GM13976 (cell line): ENCODE measurements at regions not wholly inside any gene's neighbourhood (a gene's known extent, or its start where the extent isn't known, plus 50 kb on each side); places are given as distances from the start of the nearest gene placed in this dataset.

Source experiments
- DNase-seq: peaks from one replicate; pipeline ENCODE4 v3.0.0; 2012; ENCODE audit warnings: low spot score
- in situ Hi-C: fragments of 300-500 bp; cut with MboI; formaldehyde crosslinking; loops from one replicate; pipeline ENCODE4 v1.12.0; 2022; ENCODE audit warnings: low sequenced_read_pairs, mixed read lengths, inconsistent platforms; ENCODE audit not compliant: unreplicated experiment
- TF ChIP-seq, protein P1 (sequence below): IDR thresholded peaks from 2 replicates; pipeline ENCODE4 v1.5.1; 2012; ENCODE audit warnings: borderline replicate concordance, mild to moderate bottlenecking; ENCODE audit not compliant: insufficient read depth; ENCODE audit errors: extremely low read depth, missing control alignments, control extremely low read depth

DNA sequence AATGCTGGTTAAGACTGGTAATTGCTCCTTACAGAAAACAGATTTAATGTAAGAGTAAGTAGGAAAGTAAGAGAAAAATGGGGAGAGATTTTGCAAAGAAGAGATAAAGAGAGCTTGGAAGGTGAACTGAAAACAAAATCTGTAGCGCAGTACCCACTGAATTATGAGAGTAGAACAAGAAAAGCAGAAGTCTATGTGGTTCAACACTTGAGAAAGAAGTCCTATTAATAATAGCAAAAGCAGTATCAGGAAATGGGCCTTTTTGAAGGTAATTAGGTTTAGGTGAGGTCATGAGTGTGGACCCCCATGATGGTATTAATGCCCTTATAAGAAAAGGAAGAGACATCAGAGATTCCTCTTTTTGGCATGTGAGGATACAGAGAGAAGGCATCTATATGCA lies 460.6 kb downstream of the CETN3 start:
- TF ChIP-seq, protein P1, sequence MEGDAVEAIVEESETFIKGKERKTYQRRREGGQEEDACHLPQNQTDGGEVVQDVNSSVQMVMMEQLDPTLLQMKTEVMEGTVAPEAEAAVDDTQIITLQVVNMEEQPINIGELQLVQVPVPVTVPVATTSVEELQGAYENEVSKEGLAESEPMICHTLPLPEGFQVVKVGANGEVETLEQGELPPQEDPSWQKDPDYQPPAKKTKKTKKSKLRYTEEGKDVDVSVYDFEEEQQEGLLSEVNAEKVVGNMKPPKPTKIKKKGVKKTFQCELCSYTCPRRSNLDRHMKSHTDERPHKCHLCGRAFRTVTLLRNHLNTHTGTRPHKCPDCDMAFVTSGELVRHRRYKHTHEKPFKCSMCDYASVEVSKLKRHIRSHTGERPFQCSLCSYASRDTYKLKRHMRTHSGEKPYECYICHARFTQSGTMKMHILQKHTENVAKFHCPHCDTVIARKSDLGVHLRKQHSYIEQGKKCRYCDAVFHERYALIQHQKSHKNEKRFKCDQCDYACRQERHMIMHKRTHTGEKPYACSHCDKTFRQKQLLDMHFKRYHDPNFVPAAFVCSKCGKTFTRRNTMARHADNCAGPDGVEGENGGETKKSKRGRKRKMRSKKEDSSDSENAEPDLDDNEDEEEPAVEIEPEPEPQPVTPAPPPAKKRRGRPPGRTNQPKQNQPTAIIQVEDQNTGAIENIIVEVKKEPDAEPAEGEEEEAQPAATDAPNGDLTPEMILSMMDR = no peak
- in situ Hi-C loops = no loop called here
- DNase-seq = no peak

- no peak for DNase-seq
- in situ Hi-C loops = no loop called here
- TF ChIP-seq, protein P1 = no peak
Measured at GRCh38 chr5:89946916-89947315, 462.6 kb downstream of the CETN3 start.

GRCh38 chr5:89946508-89946907 lies 463.0 kb downstream of the CETN3 start:
- in situ Hi-C loops = no loop called here
- DNase-seq = no peak
- TF ChIP-seq, protein P1 = no peak

DNA sequence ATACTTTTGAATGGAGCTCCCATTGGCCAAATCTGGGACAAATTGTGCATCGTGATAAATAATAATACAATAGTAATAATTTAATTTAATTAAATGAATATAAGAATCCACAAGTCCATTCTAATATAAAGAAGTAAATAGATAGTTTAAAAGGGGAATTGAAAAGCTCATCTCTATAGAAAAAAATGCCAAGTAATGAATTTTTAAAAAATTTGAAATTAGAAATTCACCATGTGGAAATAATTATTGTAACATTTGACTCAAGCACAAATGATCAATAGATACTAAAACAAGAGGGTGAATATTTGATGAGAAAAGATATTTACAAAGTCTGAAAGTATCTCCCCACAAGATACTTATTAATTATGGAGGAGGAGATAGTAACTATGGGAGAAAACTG lies 467.4 kb downstream of the CETN3 start:
- TF ChIP-seq, protein P1 = no peak
- no peak for DNase-seq
- in situ Hi-C loops = no loop called here

DNA sequence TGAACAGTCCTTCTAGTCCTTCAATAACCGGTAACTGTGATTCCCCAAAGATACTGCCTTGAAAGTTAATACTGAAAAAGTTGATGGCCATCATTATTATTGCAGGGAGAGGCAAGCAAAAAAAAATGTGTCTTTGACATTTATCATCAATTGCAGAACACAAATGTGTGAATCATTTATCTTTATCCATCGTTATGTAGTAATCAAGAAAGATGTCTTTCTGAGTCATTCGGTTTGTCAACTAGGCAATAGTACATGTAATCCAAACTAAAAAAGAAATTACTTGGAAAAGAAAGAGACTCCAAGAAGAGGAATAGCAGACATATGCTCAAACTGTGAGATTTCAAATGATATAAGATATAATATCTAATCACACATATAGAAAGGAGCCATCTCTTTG lies 473.0 kb downstream of the CETN3 start:
- DNase-seq = no peak

DNA sequence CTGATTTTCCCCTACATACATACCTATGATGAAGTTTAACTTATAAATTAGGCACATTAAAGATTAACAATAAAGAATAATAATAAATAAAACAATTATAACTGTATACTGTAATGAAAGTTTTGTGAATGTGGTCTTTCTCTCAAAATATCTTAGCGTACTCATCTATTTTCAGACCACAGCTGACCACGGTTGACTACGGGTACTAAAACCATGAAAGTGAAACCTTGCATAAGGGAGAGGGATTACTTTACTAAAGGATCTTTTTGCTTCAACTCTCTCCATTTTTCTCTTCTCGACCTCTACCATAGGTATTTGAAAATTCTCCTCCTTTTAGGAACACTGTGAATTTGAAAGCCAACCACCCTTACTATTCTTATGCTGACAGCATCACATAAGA lies 475.5 kb downstream of the CETN3 start:
- in situ Hi-C loops = no loop called here
- TF ChIP-seq, protein P1 = no peak
- no peak for DNase-seq

More for the DNA sequence above, 473.0 kb downstream of the CETN3 start:
- in situ Hi-C loops = no loop called here
- TF ChIP-seq, protein P1 = no peak

DNA sequence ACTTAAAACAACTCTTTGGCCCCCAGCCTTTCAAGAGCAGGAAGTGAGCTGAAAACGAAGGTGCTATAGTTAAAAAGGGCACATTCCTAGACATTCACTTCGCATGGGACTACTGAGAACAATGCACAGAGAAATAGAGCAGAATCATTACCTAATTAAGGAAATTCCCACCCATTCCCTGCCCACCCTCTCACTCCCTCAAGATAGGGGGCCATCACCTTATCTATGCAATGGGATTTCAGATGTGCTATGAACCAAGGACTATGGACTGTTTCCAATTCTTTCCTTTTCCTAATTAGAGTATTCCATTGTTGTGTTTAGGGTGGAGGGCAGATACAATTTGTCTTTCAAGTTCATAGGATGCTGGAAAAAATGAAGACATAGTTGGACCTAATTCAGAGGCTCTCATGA lies 476.8 kb downstream of the CETN3 start:
- in situ Hi-C loops = no loop called here
- TF ChIP-seq, protein P1 = no peak
- DNase-seq = no peak
